HuH-7 (cell line): ENCODE measurements at regions not wholly inside any gene's neighbourhood (a gene's known extent, or its start where the extent isn't known, plus 50 kb on each side); places are given as distances from the start of the nearest gene placed in this dataset.
"Not testable (repeated sequence)": the region's sequence is repeated elsewhere in the genome, so short reads cannot be mapped to it uniquely, and the experiment has no call there.

Source experiments
- DNase-seq: peaks from one replicate; pipeline ENCODE4 v3.0.0; 2011; ENCODE audit warnings: low spot score

- peak; percentile 15 for DNase-seq
Measured at GRCh38 chr14:22296722-22297121, 292.3 kb downstream of the DAD1 start.

DNA sequence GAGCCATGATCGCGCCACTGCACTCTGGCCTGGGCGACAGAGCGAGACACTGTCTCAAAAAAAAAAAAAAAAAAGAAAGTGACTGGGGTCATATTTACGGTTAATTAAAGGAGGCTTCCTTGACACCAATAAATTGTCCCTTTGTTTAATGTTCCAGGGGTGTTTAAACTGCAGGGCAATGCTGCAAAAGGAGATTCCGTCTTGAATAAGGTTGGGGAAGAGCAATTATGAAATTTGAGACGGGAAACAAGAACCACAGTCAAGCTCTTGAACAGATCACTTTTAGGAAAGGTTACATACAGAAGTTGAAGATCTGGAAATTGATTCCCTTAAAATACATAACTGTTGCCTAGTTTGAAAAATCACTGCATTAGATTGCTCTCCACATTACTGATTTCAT lies 292.9 kb downstream of the DAD1 start:
- no peak for DNase-seq

GRCh38 chr14:22291406-22291805 lies 297.6 kb downstream of the DAD1 start:
- no peak for DNase-seq

- DNase-seq = no peak
Measured at GRCh38 chr14:22289570-22289969, 299.5 kb downstream of the DAD1 start.

DNA sequence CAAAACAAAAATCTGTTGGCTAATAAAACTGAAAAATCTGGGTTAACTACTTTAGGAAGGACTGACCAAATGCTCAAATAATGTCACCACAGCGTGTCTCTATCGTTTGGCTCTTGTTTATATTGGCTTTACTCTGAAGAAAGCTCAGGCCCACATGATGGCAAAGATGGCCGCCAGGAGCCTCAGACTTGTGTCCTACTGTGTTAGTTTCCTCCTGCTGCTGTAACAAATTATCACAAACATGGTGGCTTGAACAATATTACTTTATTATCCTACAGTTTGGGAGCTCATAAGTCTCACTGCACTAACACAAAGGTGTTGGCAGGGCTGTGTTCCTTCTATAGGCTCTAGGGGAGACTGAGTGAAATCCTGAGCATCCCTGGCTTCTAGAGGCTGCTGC lies 303.0 kb downstream of the DAD1 start:
- DNase-seq = no peak

- no peak for DNase-seq
Measured at GRCh38 chr14:22282949-22283348, 306.1 kb downstream of the DAD1 start.

GRCh38 chr14:22282417-22282816 lies 306.6 kb downstream of the DAD1 start:
- DNase-seq = no peak

DNA sequence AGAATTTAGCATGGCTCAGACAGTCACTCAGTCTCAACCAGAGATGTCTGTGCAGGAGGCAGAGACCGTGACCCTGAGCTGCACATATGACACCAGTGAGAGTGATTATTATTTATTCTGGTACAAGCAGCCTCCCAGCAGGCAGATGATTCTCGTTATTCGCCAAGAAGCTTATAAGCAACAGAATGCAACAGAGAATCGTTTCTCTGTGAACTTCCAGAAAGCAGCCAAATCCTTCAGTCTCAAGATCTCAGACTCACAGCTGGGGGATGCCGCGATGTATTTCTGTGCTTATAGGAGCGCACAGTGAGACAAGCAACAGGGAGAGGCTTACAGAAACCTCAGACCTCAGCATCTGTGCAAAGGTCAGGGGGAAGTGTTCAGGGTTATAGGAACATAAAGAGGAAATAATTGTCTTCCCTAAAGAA lies 307.6 kb downstream of the DAD1 start:
- not testable (repeated sequence) for DNase-seq

- DNase-seq = no peak
Measured at GRCh38 chr14:22280497-22281316, 308.3 kb downstream of the DAD1 start.

- no peak for DNase-seq
Measured at GRCh38 chr14:22276913-22277816, 311.9 kb downstream of the DAD1 start.

- no peak for DNase-seq
Measured at GRCh38 chr14:22271838-22272799, 316.9 kb downstream of the DAD1 start.

DNA sequence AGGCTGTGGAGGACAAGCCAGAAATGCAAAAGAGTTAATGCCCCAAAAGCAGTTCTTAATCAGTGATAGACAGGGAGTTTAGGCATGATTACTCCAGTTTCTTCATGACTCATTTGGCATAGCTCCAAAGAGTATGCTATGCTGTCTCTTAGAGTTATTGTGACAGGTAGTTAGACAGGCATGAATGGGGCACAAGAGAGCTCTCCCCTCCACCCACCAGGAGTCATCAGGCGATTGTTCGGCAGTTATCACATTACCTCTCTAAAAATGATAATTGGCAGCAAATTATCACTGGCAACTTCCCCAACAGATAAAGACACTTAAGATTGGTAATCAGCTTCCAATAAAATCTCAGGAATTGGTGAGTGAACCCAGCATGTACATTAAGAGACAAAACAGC lies 320.1 kb downstream of the DAD1 start:
- DNase-seq = no peak

GRCh38 chr14:22266683-22267082 lies 322.3 kb downstream of the DAD1 start:
- DNase-seq = no peak

DNA sequence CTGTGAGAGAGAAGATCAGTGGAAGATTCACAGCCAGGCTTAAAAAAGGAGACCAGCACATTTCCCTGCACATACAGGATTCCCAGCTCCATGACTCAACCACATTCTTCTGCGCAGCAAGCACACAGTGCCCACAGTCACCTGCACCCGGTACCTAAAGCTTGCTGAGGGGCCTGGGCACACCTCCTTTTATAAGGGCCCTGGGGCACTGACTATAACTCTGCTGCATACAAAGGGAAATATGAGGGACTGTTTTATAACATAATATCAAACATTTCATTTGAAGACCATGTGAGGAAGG lies 322.9 kb downstream of the DAD1 start:
- no peak for DNase-seq

- no peak for DNase-seq
Measured at GRCh38 chr14:22265319-22266141, 323.5 kb downstream of the DAD1 start.

DNA sequence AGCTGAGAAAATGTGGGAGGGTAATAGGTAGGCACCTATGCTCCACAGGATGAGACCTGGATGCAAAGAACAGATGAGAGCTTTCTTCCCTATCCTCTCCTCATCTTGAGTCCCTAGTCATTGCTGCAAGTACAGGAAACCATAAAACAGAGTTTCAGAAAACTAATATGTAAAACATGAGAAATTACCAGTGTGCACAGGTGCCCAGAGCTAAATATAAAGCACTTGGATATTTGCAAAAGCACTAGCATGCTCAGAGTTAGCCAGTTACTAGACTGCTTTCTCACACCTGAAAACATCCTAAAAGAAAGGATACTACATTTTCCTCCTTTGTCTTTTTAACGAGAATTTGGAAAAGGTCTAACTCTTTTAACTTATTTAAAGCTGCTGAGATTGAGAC lies 324.3 kb downstream of the DAD1 start:
- DNase-seq = no peak

- DNase-seq = no peak
Measured at GRCh38 chr14:22263961-22264360, 325.1 kb downstream of the DAD1 start.

- no peak for DNase-seq
Measured at GRCh38 chr14:22262881-22263280, 326.1 kb downstream of the DAD1 start.

- DNase-seq = no peak
Measured at GRCh38 chr14:22255017-22255950, 333.7 kb downstream of the DAD1 start.

GRCh38 chr14:22252686-22253085 lies 336.3 kb downstream of the DAD1 start:
- no peak for DNase-seq
